Stomach (tissue), 8 donors: ENCODE measurements at regions not wholly inside any gene's neighbourhood (a gene's known extent, or its start where the extent isn't known, plus 50 kb on each side); places are given as distances from the start of the nearest gene placed in this dataset.
"Not testable (repeated sequence)": the region's sequence is repeated elsewhere in the genome, so short reads cannot be mapped to it uniquely, and the experiment has no call there.

Source experiments
- DNase-seq, 2 donors: peaks; one replicate each; pipeline versions ENCODE4 v3.0.0 to v3.0.0-alpha.2; 2013 to 2019
- H3K27ac ChIP-seq, 5 donors: fragments of 200-600 bp in 4 of 5; sonication (generic) in 4 of 5; one replicate each; pipeline ENCODE4 v1.5.1; 2013 to 2019; ENCODE audit warnings: mild to moderate bottlenecking in 1 of 5, moderate library complexity in 1 of 5
- H3K27me3 ChIP-seq, 3 donors: fragments of 200-600 bp; sonication (generic); one replicate each; pipeline ENCODE4 v1.5.1; 2017 to 2019; ENCODE audit warnings: mixed run types in 1 of 3
- H3K36me3 ChIP-seq, 4 donors: fragments of 200-600 bp; sonication (generic); 1 replicate in 3 of 4; 2 replicates in 1 of 4; pipeline ENCODE4 v1.5.1; 2016 to 2019
- H3K4me1 ChIP-seq, 4 donors: fragments of 200-600 bp; sonication (generic); one replicate each; pipeline ENCODE4 v1.5.1; 2016 to 2019
- H3K4me3 ChIP-seq, 4 donors: fragments of 200-600 bp; sonication (generic) in 3 of 4; one replicate each; pipeline ENCODE4 v1.5.1; 2016 to 2019; ENCODE audit warnings: mild to moderate bottlenecking in 1 of 4
- H3K9me3 ChIP-seq, 4 donors: fragments of 200-600 bp; sonication (generic); one replicate each; pipeline ENCODE4 v1.5.1; 2016 to 2019
- CTCF ChIP-seq, 7 experiments: fragments of 450-650 bp in 4 of 7; fragments of 200-600 bp in 3 of 7; sonication (generic) in 3 of 7; IDR thresholded peaks; one replicate each; pipeline ENCODE4 v1.5.1; 2016 to 2019; ENCODE audit warnings: antibody characterized with exemption in 7 of 7, control low read depth in 2 of 7, mild to moderate bottlenecking in 1 of 7
- EP300 ChIP-seq: sonication (generic); formaldehyde crosslinking; IDR thresholded peaks from one replicate; pipeline ENCODE4 v1.6.1; 2017; ENCODE audit warnings: antibody characterized with exemption
- POLR2A ChIP-seq, 4 donors: fragments of 450-650 bp; IDR thresholded peaks; one replicate each; pipeline ENCODE4 v1.6.1; 2016; ENCODE audit warnings: antibody characterized with exemption in 4 of 4, control low read depth in 2 of 4, mild to moderate bottlenecking in 1 of 4, moderate library complexity in 1 of 4
- POLR2AphosphoS5 ChIP-seq, 3 donors: sonication (generic); formaldehyde crosslinking; IDR thresholded peaks; one replicate each; pipeline ENCODE4 v1.6.1; 2016; ENCODE audit warnings: antibody characterized with exemption in 3 of 3
- WGBS, 5 donors: extraction: QIAGEN DNeasy Blood & Tissue Kit in 3 of 5; methylation state at CpG; one replicate each; pipeline versions ENCODE4 v1.1.5 to v1.1.7; 2013 to 2018; 5-methylcytosine and 5-hydroxymethylcytosine counted together
- intact Hi-C: fragments of 100-400 bp; cut with DNase I; formaldehyde crosslinking; loops from one replicate; pipeline ENCODE4 v1.15.1; 2023; ENCODE audit warnings: low total_unique reads
- donor health status: healthy with polysubstance abuse.
- donor health status: Bipolar disorder and iron deficiency.
- donor health status: healthy.

- peak overlapping the region; percentile 10 to 60 (median 34) for H3K27ac ChIP-seq
- DNase-seq: peak in 1 of 2 donors; percentile 48
- WGBS, 5 donors: 37 to 52% (median 46%) methylated on average over 6 of the region's 6 CpGs
- intact Hi-C loops: no loop called here
- peaks cover 10 to 38% (median 25%) of the 10 kb centered on the region in 4 donors for H3K4me1 ChIP-seq
- peaks cover 0 to 3% (median 0%) of the 10 kb centered on the region in 4 donors for H3K9me3 ChIP-seq
- H3K27me3 ChIP-seq: no peaks in the 10 kb centered on the region
- no peak overlapping the region for H3K4me3 ChIP-seq
- TF ChIP-seq EP300 (no peak), POLR2A (IDR thresholded peaks at IDR 0.05) (no peak), CTCF (IDR thresholded peaks at IDR 0.05) (no peak), POLR2AphosphoS5 (IDR thresholded peaks at IDR 0.05) (no peak)
- H3K36me3 ChIP-seq: no peaks in the 10 kb centered on the region
Observed at GRCh38 chr1:94753171-94753972, 66.8 kb upstream of the SLC44A3 start.

DNA sequence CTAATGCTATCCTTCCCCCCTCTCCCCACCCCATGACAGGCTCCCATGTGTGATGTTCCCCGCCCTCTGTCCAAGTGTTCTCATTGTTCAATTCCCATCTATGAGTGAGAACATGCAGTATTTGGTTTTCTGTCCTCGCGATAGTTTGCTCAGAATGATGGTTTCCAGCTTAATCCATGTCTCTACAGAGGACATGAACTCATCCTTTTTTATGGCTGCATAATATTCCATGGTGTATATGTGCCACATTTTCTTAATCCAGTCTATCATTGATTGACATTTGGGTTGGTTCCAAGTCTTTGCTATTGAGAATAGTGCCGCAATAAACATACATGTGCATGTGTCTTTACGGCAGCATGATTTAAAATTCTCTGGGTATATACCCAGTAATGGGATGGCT is 68.7 kb upstream of the SLC44A3 start:
- H3K9me3 ChIP-seq, H3K36me3 ChIP-seq, intact Hi-C loops, H3K27ac ChIP-seq, H3K27me3 ChIP-seq, H3K4me3 ChIP-seq, DNase-seq: not testable (repeated sequence)
- H3K4me1 ChIP-seq: peaks cover 10 to 31% (median 22%) of the 10 kb centered on the region in 4 donors
- WGBS, 5 donors: 77 to 96% (median 88%) methylated on average over 5 of the region's 5 CpGs

GRCh38 chr1:94746635-94747525 is 73.3 kb upstream of the SLC44A3 start:
- TF ChIP-seq EP300 (no peak), CTCF (IDR thresholded peaks at IDR 0.05) (no peak), POLR2AphosphoS5 (IDR thresholded peaks at IDR 0.05) (no peak), POLR2A (IDR thresholded peaks at IDR 0.05) (no peak)
- WGBS, 5 donors: 65 to 82% (median 76%) methylated on average over 4 to 8 of the region's 8 CpGs
- Histone ChIP-seq H3K4me1 (peaks cover 0 to 5% (median 0%) of the 10 kb centered on the region in 4 donors), H3K4me3 (no peak overlapping the region), H3K27me3 (no peaks in the 10 kb centered on the region), H3K27ac (peak overlapping the region in 3 of 5 donors; percentile 5 to 25 (median 22)), H3K36me3 (no peaks in the 10 kb centered on the region), H3K9me3 (peaks cover 0 to 3% (median 0%) of the 10 kb centered on the region in 4 donors)
- intact Hi-C loops: no loop called here
- DNase-seq: no peak

DNA sequence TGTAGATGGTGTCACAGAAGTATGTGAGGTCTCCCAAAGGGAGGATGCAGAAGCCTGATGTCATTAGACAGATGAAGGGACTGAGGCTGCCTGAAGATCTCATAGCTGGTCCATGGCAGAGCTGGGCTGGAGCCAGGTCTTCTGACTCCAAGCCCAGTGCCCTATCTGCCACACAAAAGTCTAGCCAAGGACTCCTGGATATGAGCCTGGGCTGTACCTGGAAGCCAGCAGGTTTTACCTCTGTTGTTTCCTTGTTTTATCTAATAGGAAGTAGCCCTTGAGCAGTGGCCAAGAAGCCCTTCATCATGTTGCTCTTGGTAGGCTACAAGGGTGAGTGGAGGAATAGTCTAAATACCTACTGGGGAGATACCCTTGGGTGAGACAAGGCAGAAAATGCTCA is 74.4 kb upstream of the SLC44A3 start:
- H3K27me3 ChIP-seq: no peaks in the 10 kb centered on the region
- intact Hi-C loops: no loop called here
- no peak overlapping the region for H3K27ac ChIP-seq
- H3K4me1 ChIP-seq: peaks cover 0 to 8% (median 0%) of the 10 kb centered on the region in 4 donors
- DNase-seq: peak in 1 of 2 donors; percentile 36
- no peak for TF ChIP-seq CTCF (IDR thresholded peaks at IDR 0.05)
- no peak for TF ChIP-seq EP300
- no peak for TF ChIP-seq POLR2A (IDR thresholded peaks at IDR 0.05)
- TF ChIP-seq POLR2AphosphoS5 (IDR thresholded peaks at IDR 0.05): no peak
- no peaks in the 10 kb centered on the region for H3K36me3 ChIP-seq
- H3K9me3 ChIP-seq: peaks cover 0 to 3% (median 0%) of the 10 kb centered on the region in 4 donors
- H3K4me3 ChIP-seq: no peak overlapping the region
